A673 (cell line): ENCODE measurements at regions not wholly inside any gene's neighbourhood (a gene's known extent, or its start where the extent isn't known, plus 50 kb on each side); places are given as distances from the start of the nearest gene placed in this dataset.
"Not testable (repeated sequence)": the region's sequence is repeated elsewhere in the genome, so short reads cannot be mapped to it uniquely, and the experiment has no call there.

Experiments
- CTCF ChIP-seq: fragments of 300-800, 200-600 bp; sonication (generic); conservative IDR thresholded peaks from 2 replicates; pipeline ENCODE4 v1.5.1; 2017; ENCODE audit warnings: low read depth, mild to moderate bottlenecking, antibody characterized with exemption, low read length, moderate library complexity, mixed read lengths
- EZH2 ChIP-seq: fragments of 200-600 bp; sonication (generic); IDR thresholded peaks from 2 replicates; pipeline ENCODE4 v1.6.1; 2017; ENCODE audit warnings: borderline replicate concordance, low read depth, mild to moderate bottlenecking, mixed read lengths, antibody characterized with exemption, low read length; ENCODE audit not compliant: poor library complexity, severe bottlenecking

- TF ChIP-seq CTCF, EZH2: not testable (repeated sequence)
Measured at GRCh38 chr3:198098661-198099081, 138.7 kb downstream of the LMLN start.
